SK-N-MC (cell line): ENCODE measurements at regions not wholly inside any gene's neighbourhood (a gene's known extent, or its start where the extent isn't known, plus 50 kb on each side); places are given as distances from the start of the nearest gene placed in this dataset.

ENCODE experiments used
- DNase-seq: peaks from one replicate; pipeline ENCODE4 v3.0.0-alpha.2; 2011; ENCODE audit warnings: low read depth, low spot score
- H3K27ac ChIP-seq: fragments of 200-600 bp; sonication (generic); 2 replicates; pipeline ENCODE4 v1.5.1; 2016; ENCODE audit warnings: mixed run types
- H3K36me3 ChIP-seq: fragments of 200-600 bp; sonication (generic); 2 replicates; pipeline ENCODE4 v1.6.1; 2017; ENCODE audit warnings: antibody characterized with exemption, low read length, mixed read lengths; ENCODE audit not compliant: insufficient read depth
- H3K4me3 ChIP-seq: fragments of 200-600 bp; sonication (generic); 2 replicates; pipeline ENCODE4 v1.5.1; 2016
- H3K9ac ChIP-seq: fragments of 200-600 bp; sonication (generic); 2 replicates; pipeline ENCODE4 v1.8.0; 2017; ENCODE audit warnings: mixed run types, mixed read lengths; ENCODE audit not compliant: insufficient read length
- H3K9me3 ChIP-seq: fragments of 200-600 bp; sonication (generic); 2 replicates; pipeline ENCODE4 v1.6.1; 2017; ENCODE audit warnings: low read depth, mild to moderate bottlenecking, antibody characterized with exemption, low read length, moderate library complexity, mixed read lengths
- EZH2 ChIP-seq: fragments of 200-600 bp; sonication (generic); IDR thresholded peaks from one replicate; pipeline ENCODE4 v1.6.1; 2017; ENCODE audit warnings: antibody characterized with exemption
- FOXP2 ChIP-seq: optimal IDR thresholded peaks from 2 replicates; pipeline ENCODE3; 2011; ENCODE audit warnings: mild to moderate bottlenecking, moderate library complexity; ENCODE audit not compliant: insufficient read depth; ENCODE audit errors: extremely low read length, control extremely low read depth
- POLR2AphosphoS5 ChIP-seq: IDR thresholded peaks from 2 replicates; pipeline ENCODE4 v1.6.1; 2012; ENCODE audit warnings: mild to moderate bottlenecking, low read depth, low read length, borderline replicate concordance

DNA sequence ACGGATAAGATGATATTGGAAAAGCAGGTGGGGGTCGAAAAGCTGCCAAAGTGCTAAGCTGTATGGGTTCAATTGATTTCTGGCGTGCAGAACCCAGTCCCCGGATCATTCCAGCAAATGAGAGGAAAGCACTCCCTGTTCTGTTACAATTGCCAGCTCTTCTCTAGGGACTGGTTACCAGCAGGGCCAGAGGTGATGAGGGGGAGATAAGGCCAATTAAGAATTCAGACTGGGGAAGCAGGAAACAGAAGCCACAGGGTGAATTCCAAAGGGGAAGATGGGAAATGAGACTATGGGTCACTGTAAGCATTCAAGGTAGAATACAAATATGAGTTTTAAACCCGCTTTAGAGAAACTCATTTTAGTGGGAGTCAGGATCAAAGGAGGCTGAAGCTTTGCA lies 349.4 kb upstream of the MAP3K7 start:
- Histone ChIP-seq H3K9me3 (no peaks in the 10 kb centered on the region), H3K9ac (no peak overlapping the region), H3K4me3 (no peak overlapping the region), H3K27ac (no peak overlapping the region), H3K36me3 (no peaks in the 10 kb centered on the region)
- no peak for TF ChIP-seq EZH2
- no peak for TF ChIP-seq POLR2AphosphoS5
- DNase-seq: no peak

DNA sequence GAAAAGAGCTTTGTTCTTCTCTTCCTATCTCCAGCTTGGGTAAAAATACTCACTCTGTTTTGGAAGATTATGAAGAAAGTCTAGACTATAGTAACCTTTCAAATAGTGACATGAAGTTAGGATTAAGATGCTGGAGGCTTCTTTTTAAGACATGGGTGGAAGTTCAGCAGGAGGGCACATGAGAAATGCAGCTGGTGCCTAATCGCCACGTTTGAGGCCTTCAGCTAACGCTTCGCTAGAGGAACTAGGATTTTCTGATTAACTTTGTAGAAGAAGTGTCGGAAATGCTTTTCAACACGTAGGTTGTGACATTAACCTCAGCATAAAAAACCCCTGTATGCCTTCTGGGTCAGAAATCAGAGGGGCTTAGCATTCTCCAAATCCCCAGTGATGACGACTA lies 348.1 kb upstream of the MAP3K7 start:
- TF ChIP-seq FOXP2: no peak
- TF ChIP-seq EZH2: no peak
- TF ChIP-seq POLR2AphosphoS5: no peak
- no peak overlapping the region for H3K9ac ChIP-seq
- no peaks in the 10 kb centered on the region for H3K36me3 ChIP-seq
- H3K4me3 ChIP-seq: no peak overlapping the region
- DNase-seq: no peak
- H3K9me3 ChIP-seq: no peaks in the 10 kb centered on the region
- no peak overlapping the region for H3K27ac ChIP-seq

DNA sequence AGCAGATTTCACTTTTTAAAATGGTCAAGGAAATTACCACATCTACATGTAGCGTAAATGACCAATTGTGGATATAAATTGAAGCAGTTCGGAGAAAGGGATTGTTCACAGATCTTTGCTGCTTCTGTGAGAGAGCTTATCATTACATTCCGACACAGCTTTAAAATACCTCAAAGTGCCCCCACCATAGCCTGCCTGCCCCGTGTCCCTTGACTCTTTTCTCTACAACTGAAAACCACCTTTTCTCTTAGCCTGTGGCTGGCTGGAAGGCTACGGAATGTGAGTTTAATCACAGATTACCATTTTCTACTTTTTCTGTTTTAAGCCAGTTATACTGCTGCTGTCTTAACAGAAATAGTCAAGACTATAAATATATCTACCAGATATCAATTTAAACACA lies 347.2 kb upstream of the MAP3K7 start:
- H3K4me3 ChIP-seq: no peak overlapping the region
- no peaks in the 10 kb centered on the region for H3K9me3 ChIP-seq
- no peak overlapping the region for H3K9ac ChIP-seq
- no peaks in the 10 kb centered on the region for H3K36me3 ChIP-seq
- no peak for TF ChIP-seq POLR2AphosphoS5
- no peak for TF ChIP-seq FOXP2
- no peak for TF ChIP-seq EZH2
- H3K27ac ChIP-seq: no peak overlapping the region
- no peak for DNase-seq

DNA sequence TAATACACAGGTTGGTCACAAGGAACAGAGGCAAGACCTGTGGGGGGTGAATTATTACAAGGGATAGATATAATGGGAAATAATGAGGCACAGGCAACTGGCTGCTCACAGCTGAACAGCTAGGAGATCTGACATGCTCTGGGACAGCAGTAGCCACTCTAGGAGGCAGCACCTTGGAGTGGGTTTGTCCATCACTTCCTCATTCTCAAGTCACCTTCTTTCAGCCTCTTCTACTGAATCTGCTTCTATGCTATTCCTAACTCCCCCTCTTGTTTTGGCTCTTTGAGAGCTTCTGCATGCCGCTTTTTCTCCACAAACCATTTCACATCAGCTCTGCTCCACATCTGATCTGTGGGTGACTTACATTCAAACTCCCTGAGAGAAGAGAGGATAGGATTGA lies 345.5 kb upstream of the MAP3K7 start:
- Histone ChIP-seq H3K9ac (no peak overlapping the region), H3K9me3 (no peaks in the 10 kb centered on the region), H3K4me3 (no peak overlapping the region), H3K27ac (no peak overlapping the region), H3K36me3 (no peaks in the 10 kb centered on the region)
- DNase-seq: no peak
- no peak for TF ChIP-seq EZH2
- TF ChIP-seq POLR2AphosphoS5: no peak
- TF ChIP-seq FOXP2: no peak

DNA sequence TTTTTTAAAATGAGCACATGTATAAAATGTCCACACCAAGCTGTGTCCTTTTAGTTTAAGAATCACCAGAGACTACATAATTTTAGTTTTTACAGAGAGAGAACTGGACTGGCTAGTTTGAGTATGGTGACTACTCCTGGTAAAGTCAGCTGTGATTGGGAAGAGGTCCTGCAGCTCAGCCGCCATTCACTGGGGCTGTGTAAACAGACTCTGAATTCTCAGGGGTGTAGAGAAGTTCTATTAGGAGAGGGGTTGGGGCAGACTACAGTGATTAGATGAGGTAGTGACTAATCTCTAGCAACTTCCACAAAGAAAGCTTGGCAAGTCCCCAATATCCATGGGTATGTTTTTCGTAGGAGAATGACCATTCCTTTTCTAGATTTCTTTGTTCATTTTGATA lies 341.2 kb upstream of the MAP3K7 start:
- Histone ChIP-seq H3K27ac (no peak overlapping the region), H3K36me3 (no peaks in the 10 kb centered on the region), H3K4me3 (no peak overlapping the region), H3K9ac (no peak overlapping the region), H3K9me3 (no peaks in the 10 kb centered on the region)
- no peak for DNase-seq
- TF ChIP-seq EZH2: no peak
- TF ChIP-seq POLR2AphosphoS5: no peak
- TF ChIP-seq FOXP2: no peak

DNA sequence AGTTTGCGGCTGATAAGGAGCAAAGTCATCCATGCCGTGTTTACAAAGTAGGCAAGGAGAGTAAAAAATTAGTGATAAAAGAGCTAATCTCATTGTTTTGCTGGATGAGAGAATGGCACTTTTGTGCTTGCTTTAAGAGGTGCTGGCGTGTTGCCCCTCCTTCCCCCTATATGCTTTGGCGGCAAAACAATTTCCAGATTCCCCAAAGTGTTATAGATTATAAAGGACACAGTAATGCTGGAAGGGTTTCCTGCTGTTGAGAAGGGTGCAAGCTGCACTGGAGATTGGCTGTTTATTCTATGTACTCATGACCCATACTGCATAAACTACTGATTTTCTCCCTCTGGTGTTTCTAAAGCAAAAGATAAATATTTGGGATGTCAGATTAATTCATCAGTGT lies 338.9 kb upstream of the MAP3K7 start:
- Histone ChIP-seq H3K9ac (no peak overlapping the region), H3K27ac (no peak overlapping the region), H3K4me3 (no peak overlapping the region), H3K36me3 (no peaks in the 10 kb centered on the region), H3K9me3 (no peaks in the 10 kb centered on the region)
- DNase-seq: no peak
- TF ChIP-seq POLR2AphosphoS5 (no peak), FOXP2 (no peak), EZH2 (no peak)

DNA sequence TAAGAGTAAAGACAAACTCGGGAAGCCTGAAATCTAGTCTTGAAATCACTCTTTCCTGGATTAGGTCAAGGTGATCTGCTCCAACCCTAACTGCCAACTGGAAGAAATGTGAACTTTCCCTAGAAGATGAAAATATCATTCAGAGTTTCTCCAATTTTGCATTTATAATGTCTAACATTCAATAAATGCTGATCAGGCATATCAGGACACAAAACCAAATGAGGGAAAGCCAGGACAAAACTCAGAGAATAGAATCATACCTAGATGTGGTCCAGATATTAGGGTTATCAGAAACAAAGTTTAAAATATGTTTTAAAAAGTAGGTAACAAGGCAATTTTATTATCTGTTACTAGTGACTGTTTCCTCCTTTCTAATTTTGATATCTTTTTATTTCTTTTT lies 335.5 kb upstream of the MAP3K7 start:
- no peak for DNase-seq
- Histone ChIP-seq H3K4me3 (no peak overlapping the region), H3K27ac (no peak overlapping the region), H3K36me3 (no peaks in the 10 kb centered on the region), H3K9ac (no peak overlapping the region), H3K9me3 (no peaks in the 10 kb centered on the region)
- no peak for TF ChIP-seq POLR2AphosphoS5
- no peak for TF ChIP-seq EZH2
- no peak for TF ChIP-seq FOXP2

DNA sequence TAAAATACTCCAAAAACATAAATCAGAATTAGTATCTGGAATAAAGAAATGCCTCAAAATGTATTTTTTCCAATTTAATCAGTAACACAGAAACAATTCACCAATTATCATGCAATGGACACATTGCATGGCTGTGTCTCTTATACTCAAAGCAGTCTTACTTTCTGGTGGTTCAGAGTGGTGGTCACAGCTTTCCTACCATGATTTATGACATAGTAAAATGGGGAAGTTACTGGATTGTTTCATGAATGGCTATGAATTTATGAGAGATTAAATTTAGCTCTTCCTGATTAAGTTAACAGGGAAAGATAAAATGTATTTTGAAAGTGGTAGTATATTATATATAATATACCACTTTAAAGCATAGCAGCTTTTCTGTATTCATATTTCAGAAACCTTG lies 331.5 kb upstream of the MAP3K7 start:
- H3K9ac ChIP-seq: no peak overlapping the region
- DNase-seq: no peak
- no peak overlapping the region for H3K4me3 ChIP-seq
- H3K27ac ChIP-seq: no peak overlapping the region
- no peaks in the 10 kb centered on the region for H3K9me3 ChIP-seq
- TF ChIP-seq POLR2AphosphoS5: no peak
- no peak for TF ChIP-seq EZH2
- no peak for TF ChIP-seq FOXP2
- H3K36me3 ChIP-seq: no peaks in the 10 kb centered on the region

DNA sequence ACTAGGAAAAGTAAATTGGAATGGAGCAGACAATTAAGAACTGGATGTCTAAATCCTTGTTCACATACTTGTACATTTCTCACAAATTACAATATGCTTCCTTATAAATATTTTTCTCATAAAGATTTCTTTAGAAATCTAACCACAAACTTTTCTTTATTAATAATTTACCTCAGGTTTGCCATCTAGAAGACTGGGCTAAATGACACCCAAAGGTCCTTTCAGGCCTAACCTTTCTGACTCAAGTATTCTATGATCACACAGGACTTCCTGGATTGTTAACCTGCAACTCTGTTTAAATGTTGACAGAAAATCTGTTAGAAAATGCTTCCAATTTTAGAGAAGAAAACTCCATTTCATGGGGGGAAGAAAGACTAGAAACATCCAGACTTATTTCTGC lies 330.5 kb upstream of the MAP3K7 start:
- Histone ChIP-seq H3K36me3 (no peaks in the 10 kb centered on the region), H3K27ac (no peak overlapping the region)
- TF ChIP-seq POLR2AphosphoS5: no peak
- TF ChIP-seq EZH2: no peak
- no peak for TF ChIP-seq FOXP2

More for the DNA sequence above, 330.5 kb upstream of the MAP3K7 start:
- H3K4me3 ChIP-seq: no peak overlapping the region
- DNase-seq: no peak
- H3K9ac ChIP-seq: no peak overlapping the region
- H3K9me3 ChIP-seq: no peaks in the 10 kb centered on the region
